GM23338 (cell line): ENCODE measurements at regions not wholly inside any gene's neighbourhood (a gene's known extent, or its start where the extent isn't known, plus 50 kb on each side); places are given as distances from the start of the nearest gene placed in this dataset.

Source experiments
- ATAC-seq: fragments of 200-7000 bp; cut with Tn5 transposase; 3 replicates; pipeline ENCODE4 v1.9.1; 2020
- DNase-seq: peaks from one replicate; pipeline ENCODE4 v3.0.0-alpha.2; 2015; ENCODE audit warnings: low spot score
- H2AFZ ChIP-seq: fragments of 200-600 bp; sonication (generic); 2 replicates; pipeline ENCODE4 v1.8.0; 2016; ENCODE audit warnings: antibody characterized with exemption, mild to moderate bottlenecking, moderate library complexity
- H3F3A ChIP-seq: fragments of 200-600 bp; sonication (generic); replicated peaks from 2 replicates; pipeline ENCODE4 v1.8.0; 2017; ENCODE audit warnings: antibody characterized with exemption, mixed run types, low read depth
- H3K27ac ChIP-seq: fragments of 200-600 bp; sonication (generic); 2 replicates; pipeline ENCODE4 v1.6.1; 2016; ENCODE audit warnings: low read depth
- H3K27me3 ChIP-seq: fragments of 200-600 bp; sonication (generic); 2 replicates; pipeline ENCODE4 v1.8.0; 2016; ENCODE audit warnings: mild to moderate bottlenecking, mixed run types, moderate library complexity; ENCODE audit not compliant: insufficient read depth
- H3K36me3 ChIP-seq: fragments of 200-600 bp; sonication (generic); 2 replicates; pipeline ENCODE4 v1.8.0; 2016; ENCODE audit warnings: mild to moderate bottlenecking; ENCODE audit not compliant: insufficient read depth
- H3K4me1 ChIP-seq: fragments of 200-600 bp; sonication (generic); 2 replicates; pipeline ENCODE4 v1.8.0; 2016; ENCODE audit warnings: mild to moderate bottlenecking, moderate library complexity; ENCODE audit not compliant: insufficient read depth
- H3K4me2 ChIP-seq: fragments of 200-600 bp; sonication (generic); 2 replicates; pipeline ENCODE4 v1.7.1; 2017; ENCODE audit warnings: mixed run types
- H3K4me3 ChIP-seq: fragments of 200-600 bp; sonication (generic); 2 replicates; pipeline ENCODE4 v1.6.1; 2016; ENCODE audit warnings: mixed run types
- H3K79me2 ChIP-seq: fragments of 200-600 bp; sonication (generic); replicated peaks from 2 replicates; pipeline ENCODE4 v1.8.0; 2017; ENCODE audit warnings: mild to moderate bottlenecking; ENCODE audit not compliant: insufficient read depth
- H3K9me2 ChIP-seq: fragments of 200-600 bp; sonication (generic); 2 replicates; pipeline ENCODE4 v1.8.0; 2017; ENCODE audit not compliant: insufficient read depth
- H4K20me1 ChIP-seq: fragments of 200-600 bp; sonication (generic); replicated peaks from 2 replicates; pipeline ENCODE4 v1.8.0; 2017; ENCODE audit warnings: mild to moderate bottlenecking; ENCODE audit not compliant: insufficient read depth
- H3K27ac Mint-ChIP-seq: 2 replicates; pipeline ENCODE4 v1.8.0; 2020; ENCODE audit warnings: inconsistent platforms, mild to moderate bottlenecking, moderate library complexity, mixed read lengths
- H3K27me3 Mint-ChIP-seq: 3 replicates; pipeline ENCODE4 v1.8.0; 2022; ENCODE audit warnings: low read depth, mild to moderate bottlenecking, moderate library complexity, mixed read lengths, inconsistent platforms; ENCODE audit not compliant: insufficient read depth, poor library complexity
- H3K36me3 Mint-ChIP-seq: 3 replicates; pipeline ENCODE4 v1.8.0; 2021; ENCODE audit warnings: low read depth, mild to moderate bottlenecking, inconsistent platforms, moderate library complexity, mixed read lengths
- H3K4me1 Mint-ChIP-seq: 3 replicates; pipeline ENCODE4 v1.8.0; 2020; ENCODE audit warnings: mild to moderate bottlenecking, inconsistent platforms, mixed read lengths
- H3K4me3 Mint-ChIP-seq: 3 replicates; pipeline ENCODE4 v1.8.0; 2021; ENCODE audit warnings: moderate library complexity, mild to moderate bottlenecking, inconsistent platforms, mixed read lengths
- H3K9me3 Mint-ChIP-seq: 3 replicates; pipeline ENCODE4 v1.8.0; 2020; ENCODE audit warnings: moderate library complexity, mild to moderate bottlenecking, inconsistent platforms, mixed read lengths
- CREB1 ChIP-seq: fragments of 250-450 bp; sonication (Bioruptor Pico); IDR thresholded peaks from 2 replicates; pipeline ENCODE4 v1.5.0; 2020; ENCODE audit warnings: low read depth, mild to moderate bottlenecking, moderate library complexity
- ETS1 ChIP-seq: IDR thresholded peaks from 2 replicates; pipeline ENCODE4 v1.6.1; 2016; ENCODE audit warnings: antibody characterized with exemption
- EZH2 ChIP-seq: fragments of 200-600 bp; sonication (generic); IDR thresholded peaks from one replicate; pipeline ENCODE4 v1.8.0; 2017; ENCODE audit warnings: antibody characterized with exemption, mild to moderate bottlenecking, low read depth; ENCODE audit not compliant: unreplicated experiment
- EZH2phosphoT487 ChIP-seq: fragments of 200-600 bp; sonication (generic); IDR thresholded peaks from one replicate; pipeline ENCODE4 v1.8.1; 2018; ENCODE audit warnings: antibody characterized with exemption; ENCODE audit not compliant: unreplicated experiment
- JUNB ChIP-seq: IDR thresholded peaks from one replicate; pipeline ENCODE4 v1.6.1; 2016; ENCODE audit warnings: antibody characterized with exemption; ENCODE audit not compliant: unreplicated experiment
- NANOG ChIP-seq: IDR thresholded peaks from 2 replicates; pipeline ENCODE4 v1.6.1; 2016; ENCODE audit warnings: antibody characterized with exemption, borderline replicate concordance
- POLR2AphosphoS5 ChIP-seq: IDR thresholded peaks from 2 replicates; pipeline ENCODE4 v1.6.1; 2016; ENCODE audit warnings: antibody characterized with exemption, low read depth
- REST ChIP-seq: IDR thresholded peaks from one replicate; pipeline ENCODE4 v1.6.1; 2018; ENCODE audit warnings: antibody characterized with exemption; ENCODE audit not compliant: unreplicated experiment
- STAT1 ChIP-seq: IDR thresholded peaks from one replicate; pipeline ENCODE4 v1.6.1; 2016; ENCODE audit warnings: antibody characterized with exemption; ENCODE audit not compliant: unreplicated experiment
- ZNF331 ChIP-seq: fragments of 250-450 bp; sonication (Bioruptor Pico); IDR thresholded peaks from 2 replicates; pipeline ENCODE4 v1.5.0; 2020; ENCODE audit warnings: low read depth, mild to moderate bottlenecking, moderate library complexity
- ZNF462 ChIP-seq: fragments of 250-450 bp; sonication (Bioruptor Pico); IDR thresholded peaks from 2 replicates; pipeline ENCODE4 v1.5.0; 2020; ENCODE audit warnings: mild to moderate bottlenecking, moderate library complexity

- no peaks in the 10 kb centered on the region for H3K27me3 ChIP-seq
- Mint-ChIP-seq H3K9me3 (no peaks in the 10 kb centered on the region; the same call in 2 of the 3 replicates), H3K4me1 (peaks cover 16% of the 10 kb centered on the region), H3K27me3 (peaks cover 4% of the 10 kb centered on the region), H3K36me3 (no peaks in the 10 kb centered on the region; the same call in 2 of the 3 replicates), H3K27ac (no peak overlapping the region), H3K4me3 (no peak overlapping the region)
- TF ChIP-seq CREB1 (CRISPR knock-in tag): no peak
- no peak for TF ChIP-seq STAT1
- TF ChIP-seq EZH2: no peak
- no peak overlapping the region for H3K4me3 ChIP-seq
- DNase-seq: no peak
- H3F3A ChIP-seq: no peaks in the 10 kb centered on the region
- no peaks in the 10 kb centered on the region for H3K9me2 ChIP-seq
- H3K79me2 ChIP-seq: no peaks in the 10 kb centered on the region
- no peaks in the 10 kb centered on the region for H3K4me1 ChIP-seq
- H4K20me1 ChIP-seq: no peaks in the 10 kb centered on the region
- ATAC-seq: no peak
- no peak overlapping the region for H3K4me2 ChIP-seq
- no peaks in the 10 kb centered on the region for H3K36me3 ChIP-seq
- H3K27ac ChIP-seq: no peak overlapping the region
- no peak overlapping the region for H2AFZ ChIP-seq
These were observed 228.6 kb downstream of the UQCRFS1 start for GRCh38 chr19:28984315-28984714.

- Histone ChIP-seq H3K79me2 (no peaks in the 10 kb centered on the region), H4K20me1 (no peaks in the 10 kb centered on the region), H3K27ac (no peak overlapping the region), H3K4me2 (no peak overlapping the region), H3K36me3 (no peaks in the 10 kb centered on the region), H3K27me3 (no peaks in the 10 kb centered on the region), H3K4me1 (no peaks in the 10 kb centered on the region), H3K4me3 (no peak overlapping the region), H3K9me2 (no peaks in the 10 kb centered on the region), H3F3A (no peaks in the 10 kb centered on the region), H2AFZ (no peak overlapping the region)
- Mint-ChIP-seq H3K9me3 (no peaks in the 10 kb centered on the region; the same call in 2 of the 3 replicates), H3K4me3 (no peak overlapping the region), H3K4me1 (peaks cover 9% of the 10 kb centered on the region), H3K27me3 (peaks cover 4% of the 10 kb centered on the region), H3K27ac (no peak overlapping the region), H3K36me3 (no peaks in the 10 kb centered on the region; the same call in 2 of the 3 replicates)
- no peak for DNase-seq
- ATAC-seq: no peak
- TF ChIP-seq EZH2phosphoT487 (no peak), ETS1 (no peak), JUNB (no peak), POLR2AphosphoS5 (no peak), REST (no peak), EZH2 (no peak), ZNF462 (CRISPR knock-in tag) (no peak), ZNF331 (CRISPR knock-in tag) (no peak), NANOG (no peak)
These were observed 229.5 kb downstream of the UQCRFS1 start for GRCh38 chr19:28983430-28983829.
